SK-N-SH treated with all-trans-retinoic acid at 6 μM for 48 hours (cell line): ENCODE measurements at regions not wholly inside any gene's neighbourhood (a gene's known extent, or its start where the extent isn't known, plus 50 kb on each side); places are given as distances from the start of the nearest gene placed in this dataset.

Source experiments
- ATAC-seq: fragments of 200-7000 bp; cut with Tn5 transposase; 3 replicates; pipeline ENCODE4 v1.9.1; 2020; ENCODE audit warnings: mild to moderate bottlenecking, moderate library complexity
- ARNTL ChIP-seq: fragments of 450-650 bp; formaldehyde crosslinking; IDR thresholded peaks from 2 replicates; pipeline ENCODE4 v1.5.0; 2020; ENCODE audit warnings: low read depth, mild to moderate bottlenecking, moderate library complexity, borderline replicate concordance
- BACH2 ChIP-seq: fragments of 250-450 bp; sonication (Bioruptor Pico); IDR thresholded peaks from 2 replicates; pipeline ENCODE4 v1.9.0; 2021; ENCODE audit warnings: mild to moderate bottlenecking, borderline replicate concordance
- CREB5 ChIP-seq: fragments of 250-450 bp; sonication (Bioruptor Pico); IDR thresholded peaks from 2 replicates; pipeline ENCODE4 v1.5.1; 2020; ENCODE audit warnings: low read depth, mild to moderate bottlenecking, moderate library complexity
- CSDC2 ChIP-seq: fragments of 250-450 bp; sonication (Bioruptor Pico); IDR thresholded peaks from 2 replicates; pipeline ENCODE4 v1.5.0; 2020; ENCODE audit warnings: mild to moderate bottlenecking, moderate library complexity
- CSRNP3 ChIP-seq: fragments of 250-450 bp; sonication (Bioruptor Pico); IDR thresholded peaks from 2 replicates; pipeline ENCODE4 v1.5.1; 2021; ENCODE audit warnings: mild to moderate bottlenecking, moderate library complexity
- ESRRG ChIP-seq: fragments of 250-450 bp; sonication (Bioruptor Pico); IDR thresholded peaks from 2 replicates; pipeline ENCODE4 v1.6.1; 2021; ENCODE audit warnings: mild to moderate bottlenecking
- GLIS3 ChIP-seq: fragments of 250-450 bp; sonication (Bioruptor Pico); IDR thresholded peaks from 2 replicates; pipeline ENCODE4 v1.5.0; 2020; ENCODE audit warnings: mild to moderate bottlenecking, moderate library complexity
- ISL1 ChIP-seq: fragments of 250-450 bp; sonication (Bioruptor Pico); IDR thresholded peaks from 2 replicates; pipeline ENCODE4 v2.1.2; 2022; ENCODE audit warnings: mild to moderate bottlenecking, moderate library complexity
- OSR1 ChIP-seq: fragments of 250-450 bp; sonication (Bioruptor Pico); IDR thresholded peaks from 2 replicates; pipeline ENCODE4 v1.8.0; 2022; ENCODE audit warnings: moderate library complexity, mild to moderate bottlenecking, inconsistent platforms
- PPARA ChIP-seq: fragments of 250-450 bp; sonication (Bioruptor Pico); IDR thresholded peaks from 2 replicates; pipeline ENCODE4 v1.5.0; 2020; ENCODE audit warnings: mild to moderate bottlenecking, borderline replicate concordance
- SNAI2 ChIP-seq: fragments of 250-450 bp; sonication (Bioruptor Pico); IDR thresholded peaks from 2 replicates; pipeline ENCODE4 v1.5.0; 2020; ENCODE audit warnings: mild to moderate bottlenecking, moderate library complexity
- TOX ChIP-seq: fragments of 250-450 bp; sonication (Bioruptor Pico); IDR thresholded peaks from 2 replicates; pipeline ENCODE4 v1.8.0; 2021; ENCODE audit warnings: mild to moderate bottlenecking, moderate library complexity, borderline replicate concordance
- ZC3H10 ChIP-seq: fragments of 250-450 bp; sonication (Bioruptor Pico); IDR thresholded peaks from 2 replicates; pipeline ENCODE4 v1.5.1; 2021; ENCODE audit warnings: mild to moderate bottlenecking, moderate library complexity
- ZFP3 ChIP-seq: fragments of 250-450 bp; sonication (Bioruptor Pico); IDR thresholded peaks from 2 replicates; pipeline ENCODE4 v1.5.0; 2020; ENCODE audit warnings: mild to moderate bottlenecking, moderate library complexity
- ZFP30 ChIP-seq: fragments of 450-650 bp; formaldehyde crosslinking; IDR thresholded peaks from 2 replicates; pipeline ENCODE4 v1.5.0; 2022; ENCODE audit warnings: mild to moderate bottlenecking, moderate library complexity
- ZNF565 ChIP-seq: fragments of 450-650 bp; formaldehyde crosslinking; conservative IDR thresholded peaks from 2 replicates; pipeline ENCODE4 v1.5.0; 2020; ENCODE audit warnings: low read depth, mild to moderate bottlenecking, moderate library complexity
- ZNF70 ChIP-seq: fragments of 450-650 bp; formaldehyde crosslinking; IDR thresholded peaks from 2 replicates; pipeline ENCODE4 v1.5.0; 2020; ENCODE audit warnings: mild to moderate bottlenecking, moderate library complexity
- TF ChIP-seq, protein P1 (sequence below): fragments of 250-450 bp; sonication (Bioruptor Pico); IDR thresholded peaks from 2 replicates; pipeline ENCODE4 v1.5.0; 2020; ENCODE audit warnings: mild to moderate bottlenecking, moderate library complexity

DNA sequence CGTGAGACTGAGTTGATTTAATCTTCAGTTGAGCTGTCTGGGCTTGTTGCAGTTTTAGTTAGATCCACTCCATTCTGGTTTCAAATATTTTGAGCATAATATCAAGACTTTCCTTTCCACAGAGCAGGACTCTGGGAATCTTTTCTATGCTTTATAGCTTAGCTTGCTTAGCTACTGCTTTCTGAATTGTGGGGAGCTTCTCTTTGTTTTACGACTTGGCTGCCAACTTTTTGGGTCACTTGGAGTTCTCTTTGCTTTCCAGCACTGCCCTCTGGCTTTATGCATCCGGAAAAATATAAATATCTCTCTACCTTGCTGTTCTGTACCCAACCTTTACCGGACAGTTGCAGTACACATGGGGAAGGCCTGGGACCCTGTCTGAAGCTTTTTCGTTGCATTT, 292.1 kb downstream of the STIM2 start:
- ATAC-seq: no peak

GRCh38 chr4:27154706-27155105, 294.1 kb downstream of the STIM2 start:
- ATAC-seq: no peak

More for the DNA sequence above, 292.1 kb downstream of the STIM2 start:
- TF ChIP-seq CSDC2 (no peak), ZNF565 (CRISPR knock-in tag) (no peak), GLIS3 (CRISPR knock-in tag) (no peak), CREB5 (CRISPR knock-in tag) (no peak), OSR1 (CRISPR knock-in tag) (no peak), ZNF70 (CRISPR knock-in tag) (no peak), ZC3H10 (CRISPR knock-in tag) (no peak), PPARA (no peak), ZFP3 (no peak)
- TF ChIP-seq, protein P1, sequence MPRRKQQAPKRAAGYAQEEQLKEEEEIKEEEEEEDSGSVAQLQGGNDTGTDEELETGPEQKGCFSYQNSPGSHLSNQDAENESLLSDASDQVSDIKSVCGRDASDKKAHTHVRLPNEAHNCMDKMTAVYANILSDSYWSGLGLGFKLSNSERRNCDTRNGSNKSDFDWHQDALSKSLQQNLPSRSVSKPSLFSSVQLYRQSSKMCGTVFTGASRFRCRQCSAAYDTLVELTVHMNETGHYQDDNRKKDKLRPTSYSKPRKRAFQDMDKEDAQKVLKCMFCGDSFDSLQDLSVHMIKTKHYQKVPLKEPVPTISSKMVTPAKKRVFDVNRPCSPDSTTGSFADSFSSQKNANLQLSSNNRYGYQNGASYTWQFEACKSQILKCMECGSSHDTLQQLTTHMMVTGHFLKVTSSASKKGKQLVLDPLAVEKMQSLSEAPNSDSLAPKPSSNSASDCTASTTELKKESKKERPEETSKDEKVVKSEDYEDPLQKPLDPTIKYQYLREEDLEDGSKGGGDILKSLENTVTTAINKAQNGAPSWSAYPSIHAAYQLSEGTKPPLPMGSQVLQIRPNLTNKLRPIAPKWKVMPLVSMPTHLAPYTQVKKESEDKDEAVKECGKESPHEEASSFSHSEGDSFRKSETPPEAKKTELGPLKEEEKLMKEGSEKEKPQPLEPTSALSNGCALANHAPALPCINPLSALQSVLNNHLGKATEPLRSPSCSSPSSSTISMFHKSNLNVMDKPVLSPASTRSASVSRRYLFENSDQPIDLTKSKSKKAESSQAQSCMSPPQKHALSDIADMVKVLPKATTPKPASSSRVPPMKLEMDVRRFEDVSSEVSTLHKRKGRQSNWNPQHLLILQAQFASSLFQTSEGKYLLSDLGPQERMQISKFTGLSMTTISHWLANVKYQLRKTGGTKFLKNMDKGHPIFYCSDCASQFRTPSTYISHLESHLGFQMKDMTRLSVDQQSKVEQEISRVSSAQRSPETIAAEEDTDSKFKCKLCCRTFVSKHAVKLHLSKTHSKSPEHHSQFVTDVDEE (CRISPR knock-in tag): no peak

More at GRCh38 chr4:27154706-27155105, 294.1 kb downstream of the STIM2 start:
- TF ChIP-seq ZNF565 (CRISPR knock-in tag) (no peak), ZFP3 (no peak), ZFP30 (CRISPR knock-in tag) (no peak), ZNF70 (CRISPR knock-in tag) (no peak), ARNTL (CRISPR knock-in tag) (no peak), TOX (CRISPR knock-in tag) (no peak), PPARA (no peak), CREB5 (CRISPR knock-in tag) (no peak), OSR1 (CRISPR knock-in tag) (no peak), BACH2 (CRISPR knock-in tag) (no peak), ESRRG (no peak), CSRNP3 (CRISPR knock-in tag) (no peak), SNAI2 (CRISPR knock-in tag) (no peak), ISL1 (CRISPR knock-in tag) (no peak), ZC3H10 (CRISPR knock-in tag) (no peak)
- TF ChIP-seq, protein P1 (CRISPR knock-in tag): no peak
